H1 (cell line): ENCODE measurements at regions not wholly inside any gene's neighbourhood (a gene's known extent, or its start where the extent isn't known, plus 50 kb on each side); places are given as distances from the start of the nearest gene placed in this dataset.

Experiments
- CREB1 ChIP-seq: IDR thresholded peaks from 2 replicates; pipeline ENCODE4 v1.6.1; 2012; ENCODE audit warnings: inconsistent platforms
- KDM1A ChIP-seq: fragments of 200-600, 300-600 bp; sonication (generic); IDR thresholded peaks from 2 replicates; pipeline ENCODE4 v1.7.1; 2016; ENCODE audit warnings: mild to moderate bottlenecking, low read length, borderline replicate concordance
- MAX ChIP-seq: IDR thresholded peaks from 2 replicates; pipeline ENCODE4 v1.6.1; 2012; ENCODE audit warnings: inconsistent platforms
- NRF1 ChIP-seq: IDR thresholded peaks from 2 replicates; pipeline ENCODE4 v1.6.1; 2011; ENCODE audit warnings: mild to moderate bottlenecking, low read depth, low read length, improper control_type of control experiment
- RNF2 ChIP-seq: fragments of 200-900, 300-1000 bp; sonication (generic); IDR thresholded peaks from 2 replicates; pipeline ENCODE4 v1.7.1; 2016; ENCODE audit warnings: borderline replicate concordance, low read depth, mild to moderate bottlenecking, antibody characterized with exemption, low read length; ENCODE audit not compliant: poor library complexity, severe bottlenecking; ENCODE audit errors: missing control alignments
- RXRA ChIP-seq: IDR thresholded peaks from 2 replicates; pipeline ENCODE4 v1.6.1; 2011; ENCODE audit warnings: low read depth, mild to moderate bottlenecking, low read length, moderate library complexity; ENCODE audit not compliant: insufficient read depth
- SP2 ChIP-seq: IDR thresholded peaks from 2 replicates; pipeline ENCODE4 v1.6.1; 2012; ENCODE audit warnings: mild to moderate bottlenecking, low read length, inconsistent platforms
- TEAD4 ChIP-seq: IDR thresholded peaks from 2 replicates; pipeline ENCODE4 v1.6.1; 2012; ENCODE audit warnings: low read depth, low read length, inconsistent platforms, mixed read lengths
- YY1 ChIP-seq: IDR thresholded peaks from 2 replicates; pipeline ENCODE4 v1.6.1; 2011; ENCODE audit warnings: low read depth, mild to moderate bottlenecking, low read length
- TF ChIP-seq, protein P1 (sequence below), 3 experiments: IDR thresholded peaks; 1 replicate in 2 of 3; 2 replicates in 1 of 3; pipeline versions ENCODE4 v1.5.1 to v1.6.1; 2011; ENCODE audit warnings: low read length in 3 of 3, mild to moderate bottlenecking in 3 of 3, inconsistent platforms in 2 of 3, low read depth in 1 of 3, moderate library complexity in 1 of 3; ENCODE audit not compliant: insufficient read depth in 1 of 3; ENCODE audit errors: control extremely low read depth in 1 of 3

DNA sequence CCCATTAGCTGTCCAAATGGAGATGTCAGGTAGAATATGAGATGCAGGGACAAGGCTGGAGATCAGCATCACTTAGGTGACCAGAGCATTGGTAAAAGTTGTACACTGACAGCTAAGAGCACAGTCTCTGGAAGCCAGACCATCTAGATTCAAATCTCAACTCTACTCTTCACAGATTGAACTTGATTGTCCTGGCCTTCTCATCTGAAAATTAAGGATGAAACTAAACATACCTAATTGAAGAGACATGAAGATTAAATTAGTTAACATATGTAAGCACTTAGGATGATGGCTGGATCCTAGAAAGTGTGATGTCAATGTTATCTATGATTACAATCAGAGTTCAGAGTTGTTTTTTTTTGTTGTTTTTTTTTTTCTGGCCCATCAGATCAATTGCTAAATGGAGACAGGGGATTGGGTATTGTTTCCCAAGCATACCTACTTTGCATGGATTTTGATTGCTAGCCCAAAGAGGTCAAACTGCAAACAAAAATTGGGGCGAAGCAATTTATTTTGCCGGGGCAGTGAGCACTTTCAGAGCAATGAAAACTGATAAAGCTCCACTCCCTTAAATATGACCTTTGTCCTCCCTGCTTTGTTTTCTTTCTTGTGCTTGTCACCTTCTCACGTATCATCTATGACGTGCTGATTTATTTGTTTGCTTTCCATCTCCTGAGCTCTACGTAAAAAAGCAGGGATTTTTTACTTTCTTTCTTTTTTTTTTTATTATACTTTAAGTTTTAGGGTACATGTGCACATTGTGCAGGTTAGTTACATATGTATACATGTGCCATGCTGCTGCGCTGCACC is 217.6 kb upstream of the CPHXL start:
- TF ChIP-seq MAX (no peak), TEAD4 (no peak), RNF2 (no peak), RXRA (no peak), KDM1A (no peak), NRF1 (no peak), CREB1 (no peak), SP2 (no peak), YY1 (no peak)
- TF ChIP-seq, protein P1, sequence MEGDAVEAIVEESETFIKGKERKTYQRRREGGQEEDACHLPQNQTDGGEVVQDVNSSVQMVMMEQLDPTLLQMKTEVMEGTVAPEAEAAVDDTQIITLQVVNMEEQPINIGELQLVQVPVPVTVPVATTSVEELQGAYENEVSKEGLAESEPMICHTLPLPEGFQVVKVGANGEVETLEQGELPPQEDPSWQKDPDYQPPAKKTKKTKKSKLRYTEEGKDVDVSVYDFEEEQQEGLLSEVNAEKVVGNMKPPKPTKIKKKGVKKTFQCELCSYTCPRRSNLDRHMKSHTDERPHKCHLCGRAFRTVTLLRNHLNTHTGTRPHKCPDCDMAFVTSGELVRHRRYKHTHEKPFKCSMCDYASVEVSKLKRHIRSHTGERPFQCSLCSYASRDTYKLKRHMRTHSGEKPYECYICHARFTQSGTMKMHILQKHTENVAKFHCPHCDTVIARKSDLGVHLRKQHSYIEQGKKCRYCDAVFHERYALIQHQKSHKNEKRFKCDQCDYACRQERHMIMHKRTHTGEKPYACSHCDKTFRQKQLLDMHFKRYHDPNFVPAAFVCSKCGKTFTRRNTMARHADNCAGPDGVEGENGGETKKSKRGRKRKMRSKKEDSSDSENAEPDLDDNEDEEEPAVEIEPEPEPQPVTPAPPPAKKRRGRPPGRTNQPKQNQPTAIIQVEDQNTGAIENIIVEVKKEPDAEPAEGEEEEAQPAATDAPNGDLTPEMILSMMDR (IDR thresholded peaks at IDR 0.05; ENCODE audit: control extremely low read depth in 1 of 3, insufficient read depth in 1 of 3, low read depth in 1 of 3, low read length in 3 of 3), result no peak
